ENCODE measurements at regions not wholly inside any gene's neighbourhood (a gene's known extent, or its start where the extent isn't known, plus 50 kb on each side); places are given as distances from the start of the nearest gene placed in this dataset.

- H3K27ac ChIP-seq (ENCODE audit: low read length), result no peak overlapping the region
- 100% methylated on average over 1 of the region's 1 CpG for WGBS (ENCODE audit: insufficient coverage)
- peaks cover 0 to 10% of the 10 kb centered on the region in 2 donors for H3K9me3 Mint-ChIP-seq
- intact Hi-C loops (cut with micrococcal nuclease), result no loop called here
- H3K36me3 ChIP-seq (ENCODE audit: control insufficient read depth, insufficient read depth, low read length), result no peaks in the 10 kb centered on the region
- no peak for DNase-seq
- no peaks in the 10 kb centered on the region for H3K27me3 Mint-ChIP-seq (ENCODE audit: low read depth in 2 of 2)
- no peak overlapping the region for H3K4me3 Mint-ChIP-seq
- no peak overlapping the region for H3K4me3 ChIP-seq (ENCODE audit: low read length)
- ATAC-seq, result no peak
- H3K27me3 ChIP-seq (ENCODE audit: control insufficient read depth, insufficient read depth, low read length), result no peaks in the 10 kb centered on the region
- H3K9me3 ChIP-seq (ENCODE audit: control insufficient read depth, insufficient read depth, low read length), result no peaks in the 10 kb centered on the region
- H3K27ac Mint-ChIP-seq, result no peak overlapping the region
- H3K4me1 Mint-ChIP-seq, result no peaks in the 10 kb centered on the region
- H3K4me1 ChIP-seq (ENCODE audit: control insufficient read depth, insufficient read depth, low read length), result no peaks in the 10 kb centered on the region
- H3K36me3 Mint-ChIP-seq, result no peaks in the 10 kb centered on the region
- no peak for TF ChIP-seq CTCF (IDR thresholded peaks at IDR 0.05)
Measured at GRCh38 chr18:39872651-39873050, 2082.4 kb upstream of the PIK3C3 start.

DNA sequence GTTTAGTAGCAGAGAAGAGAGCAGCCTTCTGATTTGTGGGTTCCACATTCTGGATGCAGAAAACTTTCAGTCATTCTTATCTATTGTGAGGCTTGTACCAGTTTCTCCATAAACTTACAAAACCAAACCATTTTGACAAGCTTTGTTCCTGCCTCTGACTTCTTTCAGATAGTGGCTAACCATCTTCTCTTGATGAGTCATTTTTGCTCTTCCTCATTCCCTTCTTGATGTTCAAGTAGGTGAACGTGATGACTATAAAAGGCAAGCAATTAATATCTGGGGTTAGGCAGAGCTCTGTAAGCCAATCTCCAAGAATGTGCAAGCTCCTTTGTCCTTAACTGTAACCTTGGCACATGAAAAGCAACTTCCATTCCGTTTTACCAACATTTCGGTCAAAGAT lies 2083.1 kb upstream of the PIK3C3 start:
- Mint-ChIP-seq H3K4me3 (no peak overlapping the region), H3K4me1 (no peaks in the 10 kb centered on the region), H3K9me3 (peaks cover 0 to 10% of the 10 kb centered on the region in 2 donors), H3K27me3 (ENCODE audit: low read depth in 2 of 2) (no peaks in the 10 kb centered on the region), H3K27ac (no peak overlapping the region), H3K36me3 (no peaks in the 10 kb centered on the region)
- DNase-seq (no peak), ATAC-seq (peak in 1 of 3 donors; percentile 21)
- Histone ChIP-seq H3K36me3 (ENCODE audit: control insufficient read depth, insufficient read depth, low read length) (no peaks in the 10 kb centered on the region), H3K27me3 (ENCODE audit: control insufficient read depth, insufficient read depth, low read length) (no peaks in the 10 kb centered on the region), H3K4me3 (ENCODE audit: low read length) (no peak overlapping the region), H3K9me3 (ENCODE audit: control insufficient read depth, insufficient read depth, low read length) (no peaks in the 10 kb centered on the region), H3K4me1 (ENCODE audit: control insufficient read depth, insufficient read depth, low read length) (no peaks in the 10 kb centered on the region), H3K27ac (ENCODE audit: low read length) (no peak overlapping the region)
- TF ChIP-seq CTCF (IDR thresholded peaks at IDR 0.05), result no peak
- WGBS (ENCODE audit: insufficient coverage), result 83% methylated on average over 3 of the region's 3 CpGs
- intact Hi-C loops (cut with micrococcal nuclease), result no loop called here

- H3K4me3 Mint-ChIP-seq, result no peak overlapping the region
- Histone ChIP-seq H3K27me3 (ENCODE audit: control insufficient read depth, insufficient read depth, low read length) (no peaks in the 10 kb centered on the region), H3K4me1 (ENCODE audit: control insufficient read depth, insufficient read depth, low read length) (no peaks in the 10 kb centered on the region), H3K9me3 (ENCODE audit: control insufficient read depth, insufficient read depth, low read length) (no peaks in the 10 kb centered on the region), H3K36me3 (ENCODE audit: control insufficient read depth, insufficient read depth, low read length) (no peaks in the 10 kb centered on the region), H3K4me3 (ENCODE audit: low read length) (no peak overlapping the region), H3K27ac (ENCODE audit: low read length) (no peak overlapping the region)
- H3K27ac Mint-ChIP-seq, result no peak overlapping the region
- H3K9me3 Mint-ChIP-seq, result peaks cover 2 to 9% of the 10 kb centered on the region in 2 donors
- H3K27me3 Mint-ChIP-seq (ENCODE audit: low read depth in 2 of 2), result no peaks in the 10 kb centered on the region
- TF ChIP-seq CTCF (IDR thresholded peaks at IDR 0.05), result no peak
- DNase-seq (no peak), ATAC-seq (no peak)
- H3K4me1 Mint-ChIP-seq, result no peaks in the 10 kb centered on the region
- intact Hi-C loops (cut with micrococcal nuclease), result no loop called here
- H3K36me3 Mint-ChIP-seq, result no peaks in the 10 kb centered on the region
- WGBS (ENCODE audit: insufficient coverage), result 94% methylated on average over 3 of the region's 3 CpGs
Measured at GRCh38 chr18:39870591-39870990, 2084.4 kb upstream of the PIK3C3 start.

- no peaks in the 10 kb centered on the region for H3K4me1 Mint-ChIP-seq
- no peaks in the 10 kb centered on the region for H3K36me3 Mint-ChIP-seq
- Histone ChIP-seq H3K36me3 (ENCODE audit: control insufficient read depth, insufficient read depth, low read length) (no peaks in the 10 kb centered on the region), H3K27ac (ENCODE audit: low read length) (no peak overlapping the region), H3K4me1 (ENCODE audit: control insufficient read depth, insufficient read depth, low read length) (no peaks in the 10 kb centered on the region), H3K9me3 (ENCODE audit: control insufficient read depth, insufficient read depth, low read length) (no peaks in the 10 kb centered on the region), H3K4me3 (ENCODE audit: low read length) (no peak overlapping the region), H3K27me3 (ENCODE audit: control insufficient read depth, insufficient read depth, low read length) (no peaks in the 10 kb centered on the region)
- ATAC-seq (no peak), DNase-seq (no peak)
- peaks cover 8% of the 10 kb centered on the region in 2 donors for H3K9me3 Mint-ChIP-seq
- no peaks in the 10 kb centered on the region for H3K27me3 Mint-ChIP-seq (ENCODE audit: low read depth in 2 of 2)
- TF ChIP-seq CTCF (IDR thresholded peaks at IDR 0.05), result no peak
- 85% methylated on average over 2 of the region's 2 CpGs for WGBS (ENCODE audit: insufficient coverage)
- no peak overlapping the region for H3K4me3 Mint-ChIP-seq
- no peak overlapping the region for H3K27ac Mint-ChIP-seq
- intact Hi-C loops (cut with micrococcal nuclease), result no loop called here
Measured at GRCh38 chr18:39863916-39864315, 2091.1 kb upstream of the PIK3C3 start.
